HG02870 (cell line): ENCODE measurements at regions not wholly inside any gene's neighbourhood (a gene's known extent, or its start where the extent isn't known, plus 50 kb on each side); places are given as distances from the start of the nearest gene placed in this dataset.

Experiments
- ATAC-seq: cut with Tn5 transposase; IDR thresholded peaks from one replicate; pipeline ENCODE4 v1.9.1; 2021; ENCODE audit warnings: mild to moderate bottlenecking, moderate library complexity; ENCODE audit not compliant: unreplicated experiment

DNA sequence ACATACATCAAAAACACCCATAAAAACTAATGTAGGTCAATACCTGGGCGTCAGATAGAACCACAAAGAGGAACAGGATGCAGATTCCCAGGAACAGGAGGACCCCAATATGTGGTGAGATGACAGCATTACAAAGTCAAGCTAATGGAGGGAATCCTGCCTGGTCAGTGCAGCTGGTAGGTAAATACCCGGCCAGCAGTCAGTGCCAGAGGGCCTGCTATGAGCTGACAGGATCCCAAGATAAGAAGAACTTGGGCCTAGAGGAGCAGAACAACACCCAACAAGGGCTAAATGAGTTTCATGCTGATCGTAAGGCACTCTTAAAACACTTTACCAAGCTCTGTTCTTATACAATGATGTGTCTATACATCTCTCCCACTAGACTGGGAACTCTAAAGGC, 61.2 kb upstream of the KCNMB2 start:
- no peak for ATAC-seq

DNA sequence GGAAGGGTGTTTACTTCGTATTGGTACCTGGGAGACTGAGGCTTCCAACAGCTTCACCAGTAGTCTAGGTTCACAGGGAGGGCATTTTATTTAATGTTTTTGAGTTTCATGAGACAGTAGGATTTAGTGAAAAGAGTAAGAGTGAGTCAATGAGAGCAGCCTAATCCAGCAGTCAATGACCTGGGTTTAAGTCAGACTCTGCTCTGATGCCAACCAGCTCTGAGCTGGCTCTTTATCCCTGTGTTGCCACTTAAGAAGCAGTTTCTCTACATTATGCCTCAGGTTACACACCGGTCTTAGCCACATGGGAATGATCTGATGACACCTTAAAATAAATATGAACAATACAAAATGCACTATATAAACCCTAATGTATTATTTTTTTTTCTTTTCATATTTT, 59.4 kb upstream of the KCNMB2 start:
- no peak for ATAC-seq

DNA sequence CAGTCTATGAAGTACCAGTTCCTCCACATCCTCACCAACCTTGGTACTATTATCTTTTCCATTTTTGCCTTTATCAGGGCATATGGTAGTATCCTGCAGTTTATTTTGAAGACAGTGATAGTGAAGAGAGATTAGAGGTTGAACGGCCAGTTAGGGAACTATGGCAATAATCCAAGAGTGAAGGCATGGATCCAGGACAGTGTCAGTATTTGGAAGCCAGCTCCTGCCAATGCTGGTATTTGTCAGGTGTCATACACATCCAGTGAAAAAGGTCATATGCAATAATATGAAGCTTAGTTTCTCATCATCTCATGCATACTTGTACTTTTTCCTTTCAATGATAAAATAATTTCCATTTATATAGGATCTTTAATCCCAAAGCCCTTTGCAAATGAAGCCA, 56.8 kb upstream of the KCNMB2 start:
- ATAC-seq, result no peak

DNA sequence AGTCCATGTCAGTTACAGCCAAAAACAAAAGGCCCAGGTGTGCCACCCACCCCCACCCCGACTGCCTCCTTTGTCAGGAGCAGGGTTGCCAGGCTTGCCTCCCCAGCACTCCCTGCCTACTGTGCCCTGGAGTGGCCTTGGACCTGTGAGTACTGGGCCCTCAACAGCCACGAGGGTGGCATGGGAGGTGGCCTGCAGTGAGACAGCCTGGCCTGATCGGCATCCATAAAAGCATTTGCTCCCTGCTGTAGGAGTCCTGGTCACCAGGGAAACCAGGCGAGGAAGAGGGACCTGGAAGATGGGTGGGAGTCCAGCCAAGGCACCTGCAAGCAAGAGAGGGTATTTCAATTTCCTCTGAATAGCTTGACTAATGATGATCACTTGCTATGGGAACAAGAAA, 56.4 kb upstream of the KCNMB2 start:
- no peak for ATAC-seq

DNA sequence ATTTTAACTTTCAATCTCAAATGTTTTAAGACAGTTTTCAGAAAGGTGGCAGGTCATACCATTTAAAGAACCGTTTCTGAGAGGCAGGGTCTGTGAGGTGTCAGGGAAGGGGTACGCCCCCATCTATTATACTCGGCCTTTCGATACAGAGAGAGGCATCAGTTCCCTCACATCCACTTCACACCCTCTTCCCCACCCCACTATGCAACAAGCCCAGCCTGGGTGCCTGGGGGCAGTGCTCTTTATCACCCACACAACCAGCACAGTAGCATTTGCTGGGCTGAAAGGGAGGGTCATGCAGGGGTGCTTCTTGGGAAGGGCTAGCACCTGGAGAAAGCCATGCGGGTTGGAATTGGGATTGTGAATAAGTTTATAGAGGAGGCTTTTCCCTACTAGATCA, 56.0 kb upstream of the KCNMB2 start:
- peak; percentile 28 for ATAC-seq

DNA sequence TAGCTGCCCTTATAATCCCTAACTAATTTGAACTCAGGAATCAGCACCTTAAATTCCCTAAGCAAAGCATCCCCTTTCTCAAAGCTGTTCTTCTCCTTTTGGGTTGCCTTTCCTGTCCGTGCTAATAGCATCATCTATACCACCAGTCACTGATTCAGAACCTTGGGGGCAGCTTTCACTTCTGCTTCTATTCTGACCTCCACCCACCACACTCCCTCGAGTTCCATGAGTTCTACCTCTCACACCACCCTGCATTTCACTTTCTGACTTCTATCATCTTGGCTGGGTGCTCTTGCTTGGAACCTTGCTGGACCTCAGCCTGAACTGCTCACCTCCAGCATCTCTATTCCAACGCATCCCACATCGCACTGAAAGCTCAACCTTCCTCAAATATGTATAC, 55.4 kb upstream of the KCNMB2 start:
- peak; percentile 99 for ATAC-seq

DNA sequence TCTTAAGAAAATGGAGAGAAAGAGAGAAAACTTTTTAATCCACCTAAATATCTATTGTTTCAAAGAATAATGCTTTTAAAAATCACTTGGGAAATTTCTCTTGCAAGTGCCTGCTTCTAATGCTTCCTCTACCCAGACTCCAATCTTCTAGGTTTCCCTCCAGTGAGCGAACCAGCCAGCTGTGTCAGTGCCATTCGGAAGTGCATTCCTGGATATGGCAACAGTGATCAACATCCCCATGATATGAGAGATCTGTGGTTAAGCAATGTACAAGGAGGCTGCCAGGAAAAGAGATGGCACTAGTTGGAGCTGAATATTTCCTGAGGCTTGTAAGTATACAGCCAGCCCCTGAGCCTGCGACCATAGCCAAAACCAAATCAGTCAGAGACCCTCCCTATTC, 53.3 kb upstream of the KCNMB2 start:
- no peak for ATAC-seq

DNA sequence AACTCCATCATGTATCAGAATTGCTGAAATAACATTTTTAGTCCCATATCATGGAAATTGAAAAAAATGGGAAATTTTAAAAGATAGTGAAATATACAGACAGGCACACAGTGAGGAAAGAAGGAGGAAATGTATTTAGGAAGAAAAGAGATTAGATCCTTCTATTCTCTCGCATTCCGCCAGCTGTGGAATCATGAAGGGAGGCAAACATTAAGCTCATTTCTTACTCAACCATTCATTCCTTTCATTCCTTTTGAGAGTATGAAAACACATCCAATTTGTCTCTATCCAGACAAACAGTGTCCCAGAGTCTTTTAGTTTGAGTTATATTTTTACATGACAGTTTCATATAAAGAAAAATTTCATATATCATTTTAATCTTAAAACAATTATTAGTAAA, 52.5 kb upstream of the KCNMB2 start:
- ATAC-seq, result no peak

DNA sequence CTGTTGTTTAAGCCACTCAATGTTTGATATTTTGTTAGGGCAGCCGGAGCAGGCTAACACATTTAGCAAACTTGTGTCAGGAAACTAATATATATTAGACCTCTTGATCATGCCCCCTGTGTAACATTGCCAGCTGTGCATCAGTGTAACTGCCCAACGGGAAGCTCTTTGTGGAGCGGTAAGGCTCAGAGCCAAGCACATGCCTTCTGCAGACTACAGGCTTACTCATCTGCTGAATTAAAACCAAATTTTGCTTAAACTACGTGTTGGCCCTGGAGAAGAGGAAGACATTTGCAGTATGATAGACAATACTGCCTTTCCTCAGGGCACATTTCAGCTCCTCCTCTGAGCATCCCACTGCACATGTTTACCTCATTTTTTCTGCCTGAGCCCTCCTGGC, 50.5 kb upstream of the KCNMB2 start:
- no peak for ATAC-seq
